Thoracic aorta (tissue), 2 donors: ENCODE measurements at regions not wholly inside any gene's neighbourhood (a gene's known extent, or its start where the extent isn't known, plus 50 kb on each side); places are given as distances from the start of the nearest gene placed in this dataset.

ENCODE experiments used
- ATAC-seq: fragments of 150-250 bp; one replicate; pipeline ENCODE4 v1.8.0; 2017; ENCODE audit warnings: low read depth; ENCODE audit not compliant: insufficient number of reproducible peaks, low FRiP score
- DNase-seq: peaks from one replicate; pipeline ENCODE4 v3.0.0-alpha.2; 2020; ENCODE audit warnings: low spot score
- H3K27ac ChIP-seq, 2 donors: fragments of 200-600 bp; sonication (generic); 1 replicate in 1 of 2; 2 replicates in 1 of 2; pipeline ENCODE4 v1.5.1; 2016; ENCODE audit warnings: mild to moderate bottlenecking in 2 of 2, moderate library complexity in 2 of 2
- H3K27me3 ChIP-seq: fragments of 200-600 bp; sonication (generic); replicated peaks from 2 replicates; pipeline ENCODE4 v1.6.0; 2016; ENCODE audit warnings: mild to moderate bottlenecking; ENCODE audit not compliant: insufficient read depth
- H3K36me3 ChIP-seq: fragments of 200-600 bp; sonication (generic); one replicate; pipeline ENCODE4 v1.5.1; 2016
- H3K4me1 ChIP-seq, 2 donors: fragments of 200-600 bp; sonication (generic); 1 replicate in 1 of 2; 2 replicates in 1 of 2; pipeline versions ENCODE4 v1.5.1 to v1.6.0; 2016; ENCODE audit warnings: low read depth in 2 of 2, mild to moderate bottlenecking in 1 of 2; ENCODE audit not compliant: control insufficient read depth in 1 of 2
- H3K4me3 ChIP-seq: fragments of 200-600 bp; sonication (generic); 2 replicates; pipeline ENCODE4 v1.5.1; 2016; ENCODE audit warnings: mild to moderate bottlenecking
- H3K9me3 ChIP-seq: fragments of 200-600 bp; sonication (generic); 2 replicates; pipeline ENCODE4 v1.5.1; 2016
- TF ChIP-seq, protein P1 (sequence below): fragments of 200-600 bp; sonication (generic); IDR thresholded peaks from one replicate; pipeline ENCODE4 v1.5.1; 2019; ENCODE audit warnings: antibody characterized with exemption

DNA sequence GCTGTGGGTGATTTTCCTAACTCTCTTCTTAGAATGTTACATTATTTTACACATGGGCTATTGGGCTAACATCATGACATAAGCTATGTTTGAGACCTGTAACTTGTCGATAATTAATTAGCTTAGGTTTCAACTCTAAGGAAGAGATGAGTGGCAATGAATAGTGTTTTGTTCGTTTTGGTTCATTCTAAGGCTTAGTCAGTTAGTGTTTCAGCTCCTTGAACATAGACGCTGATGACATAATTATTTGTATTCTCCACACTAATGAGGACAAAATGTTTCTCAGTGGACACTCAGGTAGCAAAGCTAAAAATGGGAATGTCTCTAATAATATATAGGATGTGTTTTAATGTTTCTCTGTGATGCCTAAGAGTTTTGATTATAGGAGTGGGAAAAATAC is 401.9 kb downstream of the GATA3 start:
- DNase-seq (no peak), ATAC-seq (no peak)
- TF ChIP-seq, protein P1, sequence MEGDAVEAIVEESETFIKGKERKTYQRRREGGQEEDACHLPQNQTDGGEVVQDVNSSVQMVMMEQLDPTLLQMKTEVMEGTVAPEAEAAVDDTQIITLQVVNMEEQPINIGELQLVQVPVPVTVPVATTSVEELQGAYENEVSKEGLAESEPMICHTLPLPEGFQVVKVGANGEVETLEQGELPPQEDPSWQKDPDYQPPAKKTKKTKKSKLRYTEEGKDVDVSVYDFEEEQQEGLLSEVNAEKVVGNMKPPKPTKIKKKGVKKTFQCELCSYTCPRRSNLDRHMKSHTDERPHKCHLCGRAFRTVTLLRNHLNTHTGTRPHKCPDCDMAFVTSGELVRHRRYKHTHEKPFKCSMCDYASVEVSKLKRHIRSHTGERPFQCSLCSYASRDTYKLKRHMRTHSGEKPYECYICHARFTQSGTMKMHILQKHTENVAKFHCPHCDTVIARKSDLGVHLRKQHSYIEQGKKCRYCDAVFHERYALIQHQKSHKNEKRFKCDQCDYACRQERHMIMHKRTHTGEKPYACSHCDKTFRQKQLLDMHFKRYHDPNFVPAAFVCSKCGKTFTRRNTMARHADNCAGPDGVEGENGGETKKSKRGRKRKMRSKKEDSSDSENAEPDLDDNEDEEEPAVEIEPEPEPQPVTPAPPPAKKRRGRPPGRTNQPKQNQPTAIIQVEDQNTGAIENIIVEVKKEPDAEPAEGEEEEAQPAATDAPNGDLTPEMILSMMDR = no peak
- no peaks in the 10 kb centered on the region for H3K9me3 ChIP-seq
- no peaks in the 10 kb centered on the region for H3K36me3 ChIP-seq
- peaks cover 2 to 24% of the 10 kb centered on the region in 2 donors for H3K4me1 ChIP-seq
- no peak overlapping the region for H3K27ac ChIP-seq
- no peaks in the 10 kb centered on the region for H3K27me3 ChIP-seq
- H3K4me3 ChIP-seq = no peak overlapping the region

DNA sequence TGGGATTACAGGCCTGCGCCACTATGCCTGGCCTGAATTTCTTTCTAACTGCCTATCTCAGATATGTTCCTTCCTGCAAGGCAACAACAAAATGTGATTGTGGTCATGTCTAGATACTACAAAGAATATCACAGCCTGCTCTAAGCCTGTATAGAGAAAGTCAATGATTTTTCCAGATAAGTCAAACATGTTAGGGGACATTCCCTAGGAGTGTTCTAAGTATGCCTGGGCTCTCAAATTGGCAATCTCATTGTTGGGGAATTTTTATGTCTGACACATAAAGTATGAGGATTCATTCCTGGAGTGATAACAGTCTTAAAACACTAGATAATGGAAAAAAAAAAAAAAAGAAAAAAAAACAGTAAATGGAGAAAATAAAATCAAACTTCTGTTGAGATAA is 406.1 kb downstream of the GATA3 start:
- Histone ChIP-seq H3K4me3 (no peak overlapping the region), H3K27ac (no peak overlapping the region), H3K4me1 (no peaks in the 10 kb centered on the region), H3K27me3 (no peaks in the 10 kb centered on the region), H3K9me3 (no peaks in the 10 kb centered on the region), H3K36me3 (no peaks in the 10 kb centered on the region)
- TF ChIP-seq, protein P1 = no peak
- ATAC-seq (no peak), DNase-seq (no peak)

DNA sequence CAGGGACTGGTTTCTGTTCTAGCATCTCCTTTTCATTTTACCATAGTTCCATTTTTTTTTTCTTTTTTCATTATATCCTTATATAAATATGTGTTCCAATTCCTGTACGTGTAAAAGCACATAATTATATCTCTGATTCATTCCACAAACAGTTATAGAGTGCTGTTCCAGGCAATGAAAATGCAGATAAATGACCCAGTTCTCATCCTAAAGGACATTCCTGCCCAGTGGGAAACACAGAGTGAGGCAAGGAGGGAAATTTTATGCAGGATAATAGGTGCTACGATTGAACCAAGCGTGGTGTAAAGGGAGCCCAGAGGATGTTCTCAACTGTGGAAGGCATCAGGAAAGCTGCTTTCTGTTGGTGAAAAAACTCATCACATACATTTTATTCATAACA is 408.1 kb downstream of the GATA3 start:
- no peak overlapping the region for H3K27ac ChIP-seq
- TF ChIP-seq, protein P1 = no peak
- H3K36me3 ChIP-seq = no peaks in the 10 kb centered on the region
- H3K27me3 ChIP-seq = no peaks in the 10 kb centered on the region
- ATAC-seq (no peak), DNase-seq (no peak)
- no peak overlapping the region for H3K4me3 ChIP-seq
- no peaks in the 10 kb centered on the region for H3K9me3 ChIP-seq
- no peaks in the 10 kb centered on the region for H3K4me1 ChIP-seq

GRCh38 chr10:8463853-8464252 is 409.4 kb downstream of the GATA3 start:
- H3K27me3 ChIP-seq = no peaks in the 10 kb centered on the region
- DNase-seq (no peak), ATAC-seq (no peak)
- no peaks in the 10 kb centered on the region for H3K36me3 ChIP-seq
- TF ChIP-seq, protein P1 = no peak
- H3K27ac ChIP-seq = no peak overlapping the region
- no peaks in the 10 kb centered on the region for H3K4me1 ChIP-seq
- no peaks in the 10 kb centered on the region for H3K9me3 ChIP-seq
- no peak overlapping the region for H3K4me3 ChIP-seq

DNA sequence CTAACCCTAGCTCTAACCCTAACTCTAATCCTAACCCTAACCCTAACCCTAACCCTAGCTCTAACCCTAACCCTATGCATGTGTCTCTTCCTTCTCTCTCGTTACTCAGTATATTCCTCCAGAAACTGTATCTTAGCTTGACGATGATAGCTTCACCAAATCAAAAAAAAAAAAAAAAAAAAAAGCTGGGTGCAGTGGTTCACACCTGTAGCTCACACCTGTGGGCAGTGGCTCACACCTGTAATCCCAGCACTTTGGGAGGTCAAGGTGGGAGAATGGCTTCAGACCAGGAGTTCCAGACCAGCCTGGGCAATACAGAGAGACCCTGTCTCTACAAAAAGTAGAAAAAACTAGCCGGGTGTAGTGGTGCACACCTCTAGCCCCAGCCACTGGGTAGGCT is 414.0 kb downstream of the GATA3 start:
- no peaks in the 10 kb centered on the region for H3K27me3 ChIP-seq

More for the DNA sequence above, 414.0 kb downstream of the GATA3 start:
- H3K4me3 ChIP-seq = no peak overlapping the region
- DNase-seq (no peak), ATAC-seq (no peak)
- no peaks in the 10 kb centered on the region for H3K4me1 ChIP-seq
- H3K36me3 ChIP-seq = no peaks in the 10 kb centered on the region
- H3K27ac ChIP-seq = no peak overlapping the region
- H3K9me3 ChIP-seq = no peaks in the 10 kb centered on the region
- TF ChIP-seq, protein P1 = no peak
